ENCODE measurements at regions not wholly inside any gene's neighbourhood (a gene's known extent, or its start where the extent isn't known, plus 50 kb on each side); places are given as distances from the start of the nearest gene placed in this dataset.

- no peak for DNase-seq
These were observed 80.4 kb upstream of the BCOR start for GRCh38 chrX:40177942-40178715.

GRCh38 chrX:40177489-40177888, 79.7 kb upstream of the BCOR start:
- DNase-seq = no peak

GRCh38 chrX:40177117-40177430, 79.3 kb upstream of the BCOR start:
- no peak for DNase-seq

DNA sequence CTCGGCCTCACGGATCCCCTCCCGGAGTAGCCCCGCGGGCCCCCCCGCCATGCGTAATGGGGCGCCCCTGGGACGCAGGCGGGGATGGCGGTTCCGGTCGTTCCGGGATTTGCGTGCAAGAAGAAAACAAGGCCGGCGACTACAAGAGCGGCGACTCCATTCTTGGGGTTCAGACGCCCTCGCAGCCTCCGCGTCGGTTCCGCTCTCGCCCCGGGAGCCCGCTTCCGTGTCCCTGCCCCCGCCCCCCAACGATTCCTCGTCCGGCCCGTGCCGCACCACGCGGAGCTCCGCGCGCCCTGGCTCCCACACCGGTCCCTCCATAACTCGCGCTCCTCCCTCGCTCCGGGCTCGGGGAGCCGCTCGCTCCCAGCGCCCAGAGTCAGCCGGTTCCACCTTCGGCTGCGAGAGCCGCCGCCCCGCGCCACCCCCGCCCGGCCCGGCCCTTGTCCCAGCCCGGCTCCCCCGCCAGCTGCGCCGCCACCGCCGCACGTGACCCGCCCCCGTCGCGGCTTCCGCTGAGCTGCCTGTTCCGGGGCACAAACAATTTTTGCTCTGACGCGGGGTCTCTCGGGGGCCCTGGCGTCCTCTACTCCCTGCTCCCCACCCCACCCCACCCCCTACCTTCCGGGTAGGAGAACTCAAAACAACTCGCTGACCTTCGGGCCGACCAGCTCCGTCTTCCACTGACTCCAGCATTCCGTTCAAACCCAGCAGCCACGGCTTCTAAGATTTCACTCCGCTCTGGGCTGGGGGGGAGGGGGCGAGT, 78.8 kb upstream of the BCOR start:
- no peak for DNase-seq

- peak; percentile 80 for DNase-seq
These were observed 78.0 kb upstream of the BCOR start for GRCh38 chrX:40175511-40176350.

DNA sequence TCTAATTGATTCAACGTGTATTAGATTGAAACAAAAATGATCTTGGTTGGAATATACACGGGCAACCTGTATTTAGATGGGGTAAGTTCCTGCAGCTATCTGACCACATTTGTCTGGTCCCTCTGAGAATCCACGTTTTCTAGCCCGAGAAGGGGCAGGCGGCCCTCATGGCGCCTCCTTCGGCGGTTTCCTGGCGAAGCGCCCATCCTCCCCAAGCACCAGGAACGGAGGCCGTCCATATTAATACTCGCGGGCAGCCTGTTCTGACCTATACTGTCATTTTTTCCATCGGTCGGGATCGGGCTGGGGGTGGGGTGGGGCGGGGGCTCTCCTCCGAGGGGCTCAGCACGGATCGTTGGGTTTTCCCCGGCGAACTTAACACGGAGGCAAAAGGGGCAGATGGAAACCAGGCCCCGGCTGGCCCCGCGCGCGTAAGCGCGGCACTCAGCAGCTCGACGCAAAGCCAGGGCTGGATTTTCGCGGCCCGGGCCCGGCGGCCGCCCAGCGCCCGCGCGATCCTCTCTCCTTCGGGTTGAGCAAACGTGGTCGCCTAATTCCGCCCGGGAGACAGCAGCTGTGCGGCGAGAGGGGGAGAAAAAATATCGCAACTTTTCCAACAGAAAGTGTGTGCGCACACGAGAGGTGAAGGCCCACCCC, 77.2 kb upstream of the BCOR start:
- DNase-seq = no peak

DNA sequence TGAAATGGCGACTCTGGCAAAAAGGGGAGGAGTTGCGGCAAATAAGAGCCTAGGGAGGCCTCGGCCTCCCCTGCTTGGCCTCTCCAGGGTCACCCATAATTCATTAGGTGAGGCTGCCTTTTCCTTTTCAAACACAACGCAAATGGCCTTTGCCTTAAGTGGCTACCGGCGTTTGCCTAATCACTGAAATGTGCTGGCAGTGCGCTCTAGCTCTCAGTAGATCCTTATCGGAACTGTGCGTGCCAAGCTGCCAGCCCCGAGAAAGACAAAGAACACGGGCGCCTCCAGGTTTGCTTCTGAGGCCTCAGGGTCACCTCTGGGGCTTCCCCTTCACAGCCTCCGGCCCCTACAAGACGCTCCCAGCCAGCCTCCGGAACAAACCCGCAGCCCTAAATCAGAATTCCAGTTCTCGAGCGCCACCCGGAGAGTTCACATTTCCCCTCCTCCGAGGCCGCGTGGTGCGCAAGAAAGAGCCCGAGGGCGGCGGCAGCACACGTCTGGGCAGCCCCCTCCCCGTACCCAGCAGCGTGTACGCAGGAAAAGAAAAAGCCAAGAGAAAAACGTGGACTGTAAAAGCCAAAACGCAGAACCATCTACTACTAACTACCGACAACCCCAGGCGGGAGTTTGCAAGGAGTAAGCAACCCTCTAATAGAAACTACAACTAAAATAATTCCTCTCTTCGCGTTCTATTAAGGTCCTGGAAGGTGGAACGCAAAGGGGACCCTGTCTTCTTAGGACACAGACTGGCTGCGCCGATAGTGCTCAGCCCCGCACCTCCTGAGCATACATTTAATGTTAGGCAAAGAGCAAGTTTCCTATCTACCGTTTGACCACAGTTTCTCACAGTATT, 76.5 kb upstream of the BCOR start:
- no peak for DNase-seq

GRCh38 chrX:40173143-40174000, 75.6 kb upstream of the BCOR start:
- DNase-seq = no peak

DNA sequence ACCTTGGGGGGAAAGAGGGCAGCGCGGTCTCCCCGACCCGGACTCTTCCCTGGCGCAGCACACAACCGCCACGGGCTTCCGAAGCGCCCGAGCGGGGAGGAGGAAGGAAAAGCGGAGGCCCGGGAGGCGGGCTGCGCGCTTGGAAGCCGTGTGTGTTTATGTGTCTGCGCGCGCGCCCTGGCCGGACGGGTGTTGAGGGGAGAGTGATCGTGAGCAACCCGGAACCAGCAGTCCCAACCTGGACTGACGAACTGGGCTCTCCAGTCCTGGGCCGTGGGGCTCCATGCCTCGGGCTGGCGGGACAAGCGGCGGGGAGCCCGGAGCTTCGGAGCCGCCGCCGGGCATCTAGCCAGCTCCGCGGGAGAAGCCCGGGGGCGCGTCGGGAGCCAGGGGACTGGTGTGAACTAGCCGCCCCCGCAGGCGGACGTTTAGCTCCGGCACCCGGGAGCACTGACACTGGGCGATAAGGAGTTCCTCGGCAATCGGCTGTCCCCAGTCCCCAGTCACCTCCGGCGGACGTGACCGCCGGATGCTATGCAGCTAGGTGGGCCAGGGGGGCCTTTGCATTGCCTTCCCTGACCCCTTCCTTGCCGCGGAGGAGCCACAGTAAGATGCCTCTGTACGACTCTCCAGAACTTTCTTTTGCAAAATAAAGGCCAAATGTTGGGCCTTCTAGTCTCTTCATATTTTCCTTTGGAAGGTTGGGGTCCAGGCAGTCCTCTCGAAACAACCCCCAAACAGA, 74.8 kb upstream of the BCOR start:
- no peak for DNase-seq

DNA sequence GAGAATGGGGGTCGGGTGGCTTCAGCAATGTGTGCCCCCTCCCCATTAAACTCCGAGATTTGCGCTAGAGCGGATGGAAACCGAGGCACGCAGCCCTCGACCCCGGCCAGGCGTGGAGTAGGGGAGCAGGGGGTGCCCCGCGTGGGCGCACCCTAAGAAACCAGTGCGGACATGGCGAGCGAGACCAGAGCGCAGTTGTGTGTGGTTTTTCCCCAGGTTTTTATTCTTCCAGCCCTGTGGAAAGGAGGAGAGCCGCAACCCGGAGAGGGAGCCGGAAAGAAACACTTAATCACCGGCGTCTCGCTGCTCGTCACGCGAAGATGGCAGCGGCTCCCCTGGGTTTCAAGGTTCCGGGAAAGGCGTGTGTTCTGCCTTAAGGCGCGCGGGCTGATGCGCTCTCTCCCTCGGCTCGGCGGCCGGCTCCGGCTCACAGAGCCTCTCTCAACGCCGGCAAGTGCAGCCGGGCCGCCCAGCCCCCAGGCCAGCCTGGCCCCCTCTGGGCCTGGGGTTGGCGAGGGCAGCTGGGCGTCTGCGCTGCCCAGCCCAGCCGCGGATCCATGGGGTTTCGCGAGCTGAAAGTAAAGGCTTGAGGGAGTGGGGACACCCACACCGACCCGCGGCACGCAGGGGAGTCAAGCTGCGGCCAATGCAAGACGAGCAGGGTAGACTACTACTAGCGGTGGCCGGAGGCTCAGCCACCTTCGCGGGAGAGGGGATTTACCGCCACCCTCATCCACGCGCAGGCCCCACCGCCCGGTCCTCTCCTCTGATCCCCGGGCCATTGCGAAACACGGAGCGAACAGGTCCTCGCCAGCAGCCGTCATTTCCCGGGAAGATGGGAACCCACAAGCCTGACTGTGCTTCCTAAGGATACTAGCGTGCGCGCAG, 74.0 kb upstream of the BCOR start:
- DNase-seq = no peak

- no peak for DNase-seq
These were observed 73.2 kb upstream of the BCOR start for GRCh38 chrX:40170830-40171512.

- DNase-seq = no peak
These were observed 71.7 kb upstream of the BCOR start for GRCh38 chrX:40169193-40170101.

DNA sequence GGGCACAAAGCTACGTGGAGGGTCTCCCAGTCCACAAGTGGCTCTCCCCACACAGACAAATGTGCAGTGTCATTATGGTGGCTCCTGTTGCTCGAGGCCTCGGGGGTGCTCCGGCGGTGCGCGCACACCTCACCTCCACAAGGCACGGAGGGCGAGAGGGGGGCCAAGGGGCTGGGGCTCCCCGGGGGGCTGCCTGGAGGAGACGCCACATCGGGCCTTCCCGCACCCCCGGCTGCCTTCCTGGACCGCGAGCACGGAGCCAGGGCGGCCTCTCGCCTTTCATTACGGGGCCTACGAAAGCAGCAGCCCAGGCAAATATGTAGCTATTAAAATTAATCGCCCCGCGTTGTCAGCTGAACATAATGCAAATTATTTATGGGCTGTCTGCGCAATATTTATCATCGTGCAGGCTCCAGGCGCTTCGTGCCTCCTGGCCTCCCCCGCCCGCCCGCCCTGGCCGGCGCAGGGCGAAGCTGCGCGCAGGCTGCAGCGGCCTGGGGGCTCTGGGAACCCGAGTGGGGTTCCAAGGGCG, 70.8 kb upstream of the BCOR start:
- no peak for DNase-seq

GRCh38 chrX:40167850-40168479, 70.2 kb upstream of the BCOR start:
- DNase-seq = no peak

DNA sequence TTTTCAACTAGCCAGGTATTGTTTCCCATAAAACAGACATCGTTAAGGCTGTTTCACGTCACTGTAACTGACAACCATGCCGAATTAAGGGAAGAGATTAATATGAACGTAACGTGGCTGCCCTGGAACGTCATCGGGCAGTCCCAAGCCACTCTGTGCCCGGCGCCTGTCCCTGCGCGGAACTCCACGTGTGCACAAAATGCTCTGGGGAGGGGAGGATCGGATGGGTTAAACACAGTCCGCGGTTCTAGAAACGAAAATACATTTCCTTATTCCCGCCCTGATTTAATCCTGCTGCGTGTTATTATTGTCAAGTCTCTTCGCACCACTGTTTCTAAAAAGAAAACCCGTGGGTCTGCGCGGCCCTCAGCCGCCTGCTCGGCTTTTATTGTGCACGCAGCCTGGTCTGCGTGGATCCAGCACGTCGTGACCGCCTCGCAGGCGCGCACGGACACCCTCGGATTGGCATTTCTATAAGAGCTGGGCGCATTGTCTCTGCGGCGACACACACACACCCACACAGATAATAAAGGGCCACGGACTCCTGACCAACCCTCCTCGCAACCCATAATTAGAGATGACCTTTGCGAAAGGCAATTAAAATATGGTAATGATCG, 69.6 kb upstream of the BCOR start:
- no peak for DNase-seq
